Dedifferentiated amniotic fluid mesenchymal stem cell (primary cell): ENCODE measurements at regions not wholly inside any gene's neighbourhood (a gene's known extent, or its start where the extent isn't known, plus 50 kb on each side); places are given as distances from the start of the nearest gene placed in this dataset.

Experiments used
- DNase-seq: peaks from one replicate; pipeline ENCODE4 v3.0.0-alpha.2; 2016; ENCODE audit errors: extremely low spot score

GRCh38 chr5:92508271-92508670, 1072.7 kb downstream of the NR2F1-AS1 start:
- no peak for DNase-seq

GRCh38 chr5:92505925-92506324, 1075.1 kb downstream of the NR2F1-AS1 start:
- DNase-seq, result no peak

GRCh38 chr5:92505145-92505544, 1075.9 kb downstream of the NR2F1-AS1 start:
- DNase-seq, result no peak

- DNase-seq, result no peak
Measured at GRCh38 chr5:92504346-92504745, 1076.7 kb downstream of the NR2F1-AS1 start.

- DNase-seq, result no peak
Measured at GRCh38 chr5:92500752-92501151, 1080.3 kb downstream of the NR2F1-AS1 start.

- DNase-seq, result no peak
Measured at GRCh38 chr5:92496545-92496944, 1084.5 kb downstream of the NR2F1-AS1 start.

GRCh38 chr5:92494508-92494907, 1086.5 kb downstream of the NR2F1-AS1 start:
- DNase-seq, result no peak

GRCh38 chr5:92492908-92493307, 1088.1 kb downstream of the NR2F1-AS1 start:
- no peak for DNase-seq

GRCh38 chr5:92484484-92484883, 1096.5 kb downstream of the NR2F1-AS1 start:
- no peak for DNase-seq

- DNase-seq, result no peak
Measured at GRCh38 chr5:92472981-92473566, 1090.0 kb upstream of the ARRDC3 start.

- DNase-seq, result no peak
Measured at GRCh38 chr5:92471861-92472260, 1088.7 kb upstream of the ARRDC3 start.

GRCh38 chr5:92470770-92471169, 1087.7 kb upstream of the ARRDC3 start:
- DNase-seq, result no peak

GRCh38 chr5:92468295-92468694, 1085.2 kb upstream of the ARRDC3 start:
- DNase-seq, result no peak

GRCh38 chr5:92467695-92468094, 1084.6 kb upstream of the ARRDC3 start:
- no peak for DNase-seq

- no peak for DNase-seq
Measured at GRCh38 chr5:92460505-92460904, 1077.4 kb upstream of the ARRDC3 start.

GRCh38 chr5:92459654-92460053, 1076.5 kb upstream of the ARRDC3 start:
- DNase-seq, result no peak

GRCh38 chr5:92455011-92455410, 1071.9 kb upstream of the ARRDC3 start:
- no peak for DNase-seq

GRCh38 chr5:92444888-92445287, 1061.8 kb upstream of the ARRDC3 start:
- no peak for DNase-seq

- no peak for DNase-seq
Measured at GRCh38 chr5:92435781-92436180, 1052.7 kb upstream of the ARRDC3 start.

GRCh38 chr5:92429646-92430045, 1046.5 kb upstream of the ARRDC3 start:
- no peak for DNase-seq

- DNase-seq, result no peak
Measured at GRCh38 chr5:92428415-92428814, 1045.3 kb upstream of the ARRDC3 start.

- DNase-seq, result no peak
Measured at GRCh38 chr5:92424785-92425426, 1041.8 kb upstream of the ARRDC3 start.

GRCh38 chr5:92421942-92422341, 1038.8 kb upstream of the ARRDC3 start:
- DNase-seq, result no peak

GRCh38 chr5:92421196-92421595, 1038.1 kb upstream of the ARRDC3 start:
- no peak for DNase-seq
